Colon (tissue), 2 donors: ENCODE measurements at regions not wholly inside any gene's neighbourhood (a gene's known extent, or its start where the extent isn't known, plus 50 kb on each side); places are given as distances from the start of the nearest gene placed in this dataset.
A peak's percentile ranks its signal among the peaks of the same experiment; 100 is the strongest.

ENCODE experiments used
- FAIRE-seq: peaks from 2 replicates; lab custom pipeline; 2012; peaks lifted over from hg19 to GRCh38; lab: Jason Lieb, UNC
- donor health status: control.
- donor health status: control.

DNA sequence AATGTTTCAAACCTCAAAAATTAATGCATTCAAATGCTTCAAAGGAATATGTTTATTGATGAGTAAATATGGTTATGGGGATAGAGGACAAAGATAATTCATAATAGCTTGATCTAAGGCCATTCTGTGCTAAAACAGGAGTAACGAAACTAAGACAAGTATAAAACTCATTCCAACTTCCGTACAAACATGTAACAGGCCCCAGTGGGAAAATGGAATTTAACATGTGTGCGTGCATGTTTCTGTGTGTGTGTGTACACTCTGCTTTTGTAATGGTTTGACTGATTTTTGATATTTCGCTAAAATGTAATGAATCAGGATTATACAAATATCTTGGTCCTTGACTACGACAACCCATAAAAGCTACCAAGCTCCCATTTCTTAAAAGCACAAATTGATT, 91.0 kb downstream of the KLF12 start:
- no peak for FAIRE-seq

DNA sequence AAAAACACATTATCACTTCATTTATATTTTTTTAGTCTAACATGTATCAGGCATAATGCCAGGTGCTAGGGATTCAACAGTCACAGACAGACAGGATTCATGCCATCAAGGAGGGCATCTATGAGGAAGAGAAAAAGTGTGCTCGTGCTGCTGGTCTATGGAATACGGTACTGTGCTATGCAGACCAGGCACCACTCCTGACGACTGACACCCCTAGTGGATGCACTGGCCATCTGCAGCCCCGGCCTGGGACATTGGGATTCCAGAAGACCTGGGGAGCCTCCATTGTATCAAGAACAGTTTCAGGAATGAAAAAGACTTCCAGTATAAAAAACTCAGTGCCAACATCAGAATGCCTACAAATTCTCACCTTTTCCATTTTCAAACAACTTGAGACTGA, 94.0 kb downstream of the KLF12 start:
- FAIRE-seq = no peak

DNA sequence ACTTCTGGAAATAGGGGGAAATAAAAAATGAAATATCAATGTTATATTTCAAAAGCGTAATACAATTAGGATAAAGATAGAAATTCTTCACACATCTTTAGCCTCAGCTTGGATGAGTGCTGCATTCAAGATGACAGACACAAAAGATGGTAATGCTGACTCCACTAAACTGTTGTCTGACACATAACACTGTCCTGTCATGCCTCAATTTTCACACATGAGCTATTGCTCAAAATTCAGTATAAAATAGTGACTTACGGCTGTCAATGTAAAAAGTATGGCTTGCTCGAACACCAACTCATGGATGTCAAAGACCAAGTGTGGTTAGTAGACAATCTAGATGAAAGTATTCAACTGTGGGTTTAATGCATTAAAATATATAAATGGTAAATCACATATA, 94.5 kb downstream of the KLF12 start:
- FAIRE-seq = no peak

DNA sequence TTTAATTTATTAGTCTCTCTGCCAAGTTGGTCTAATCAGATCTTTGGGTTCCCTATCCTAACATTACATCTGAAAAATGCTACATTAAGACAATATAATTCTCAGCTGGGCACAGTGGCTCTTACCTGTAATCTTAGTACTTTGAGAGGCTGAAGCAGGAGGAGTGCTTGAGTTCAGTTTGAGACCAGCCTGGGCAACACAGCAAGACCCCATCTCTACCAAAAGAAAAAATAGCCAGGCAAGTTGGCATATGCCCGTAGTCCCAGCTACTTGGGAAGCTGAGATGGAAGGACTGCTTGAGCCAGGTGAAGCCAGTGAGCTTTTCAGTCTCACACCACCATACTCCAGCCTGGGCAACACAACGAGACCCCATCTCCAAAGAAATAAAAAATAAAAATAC, 95.0 kb downstream of the KLF12 start:
- FAIRE-seq = no peak

DNA sequence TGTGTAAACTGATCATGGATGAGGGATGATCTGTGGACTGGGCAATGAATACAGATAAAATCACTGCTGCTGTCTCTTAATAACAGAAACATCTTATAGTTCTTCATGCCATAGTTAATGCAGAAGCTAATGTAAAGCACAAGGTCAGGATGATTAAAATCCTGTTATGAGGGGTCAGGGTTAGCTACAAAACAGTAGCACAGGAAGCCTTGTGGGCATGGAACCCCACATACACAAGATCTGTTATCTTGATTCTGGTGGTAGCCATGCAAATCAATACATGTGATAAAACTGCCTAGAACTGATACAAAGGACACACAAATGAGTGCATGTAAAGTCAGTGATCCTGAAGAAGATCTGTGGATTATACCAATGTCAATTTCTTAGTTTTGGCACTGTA, 96.4 kb downstream of the KLF12 start:
- FAIRE-seq = no peak

DNA sequence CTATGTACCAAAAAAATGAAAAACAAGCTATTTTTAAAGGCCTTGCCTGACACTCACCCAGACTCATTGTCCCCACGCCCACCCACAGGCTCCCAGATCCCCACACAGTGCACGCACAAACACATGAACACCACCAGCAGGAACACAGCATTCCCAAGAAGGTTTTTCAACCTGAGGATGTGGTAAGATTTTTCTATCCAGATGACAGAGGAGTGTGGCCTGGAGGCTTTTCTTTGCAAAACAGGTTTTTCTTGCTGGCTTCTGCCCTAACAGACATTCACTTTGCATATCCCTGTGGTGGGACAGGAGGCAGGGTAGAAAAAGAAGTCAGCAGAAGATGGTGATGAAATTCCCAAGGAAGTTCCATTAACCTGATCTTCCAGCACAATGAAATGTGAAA, 97.8 kb downstream of the KLF12 start:
- FAIRE-seq = no peak

DNA sequence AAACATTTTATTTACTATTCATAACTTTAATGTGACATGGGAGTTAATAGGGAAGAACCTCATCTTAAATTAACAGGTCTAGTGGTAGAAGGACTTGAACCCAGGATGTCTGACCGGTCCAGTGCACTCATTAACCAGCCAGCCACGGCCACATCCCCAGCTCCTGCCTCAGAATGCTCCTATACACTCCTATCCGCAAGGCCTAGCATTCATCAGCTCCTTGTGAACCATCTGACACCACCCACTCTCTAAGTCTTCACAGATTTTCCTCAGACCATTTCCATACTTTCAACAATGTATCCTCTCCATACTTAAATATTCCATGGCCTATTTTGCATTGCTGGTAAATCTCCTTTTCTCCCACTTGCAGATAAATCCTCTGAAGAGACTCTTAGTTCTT, 98.3 kb downstream of the KLF12 start:
- no peak for FAIRE-seq

DNA sequence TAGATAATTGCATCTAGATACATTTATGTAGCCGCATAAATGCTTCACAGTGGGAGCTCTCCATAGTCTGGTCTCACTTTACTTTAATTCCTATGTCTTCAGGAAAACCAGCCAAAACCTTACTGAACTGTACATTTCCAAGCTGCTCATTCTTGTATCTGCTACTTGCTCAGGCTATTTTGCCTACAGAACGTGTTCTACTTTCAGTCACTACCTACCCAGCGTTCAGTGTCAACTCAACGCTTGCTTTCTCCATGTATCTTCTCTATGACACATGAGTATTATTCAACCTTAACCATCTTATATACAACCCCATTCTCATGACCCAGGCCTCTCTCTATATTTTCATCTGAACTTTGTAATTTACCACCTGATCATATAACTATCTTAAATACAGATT, 101.9 kb downstream of the KLF12 start:
- FAIRE-seq = no peak

DNA sequence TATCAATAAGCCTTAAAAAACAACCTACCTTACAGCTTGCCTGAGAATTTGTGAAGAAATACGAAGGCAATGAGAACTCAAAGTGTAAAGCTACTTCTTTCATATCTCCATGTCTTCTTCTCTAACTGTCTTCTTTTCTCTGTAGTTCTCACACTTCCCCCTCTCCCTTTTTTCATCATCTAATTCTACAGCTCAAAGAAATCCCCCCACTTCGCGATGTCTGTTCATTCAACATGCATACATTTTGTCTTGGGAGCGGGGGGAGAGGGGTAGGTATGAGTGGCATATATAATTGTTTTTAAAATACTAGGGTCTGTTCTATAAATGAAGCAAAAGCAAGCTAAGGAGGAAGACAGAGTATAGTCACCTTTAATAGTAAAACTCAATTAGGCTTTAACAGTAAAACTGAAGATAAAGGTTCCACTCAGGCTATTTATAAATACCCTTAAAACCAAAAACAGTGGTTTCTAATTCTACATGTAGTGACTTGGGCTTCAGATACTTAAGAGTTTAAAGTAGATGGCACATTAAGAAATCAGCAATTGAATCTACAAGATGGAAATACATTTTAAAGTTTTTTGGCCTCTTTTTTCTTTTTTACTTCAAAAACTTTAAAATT, 106.9 kb downstream of the KLF12 start:
- no peak for FAIRE-seq

DNA sequence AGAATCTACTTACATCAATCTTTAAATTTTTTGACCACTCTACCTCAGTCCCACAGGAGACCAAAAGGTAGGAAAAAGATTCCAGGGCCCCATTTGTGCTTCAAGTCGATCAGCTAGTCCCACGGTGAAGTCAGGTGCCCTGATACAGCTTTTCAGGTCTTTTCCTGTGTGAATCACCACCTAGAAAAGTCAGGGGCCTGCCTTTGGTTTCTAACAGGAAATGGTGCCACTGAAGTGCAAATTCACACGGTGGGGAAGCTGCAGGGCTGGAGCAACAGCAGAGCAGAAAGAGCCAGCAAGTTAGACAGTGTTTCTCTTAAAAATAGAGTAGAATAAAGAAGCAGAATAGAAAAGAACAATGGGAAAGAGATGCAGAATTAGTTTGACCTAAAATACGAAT, 107.5 kb downstream of the KLF12 start:
- FAIRE-seq = no peak

DNA sequence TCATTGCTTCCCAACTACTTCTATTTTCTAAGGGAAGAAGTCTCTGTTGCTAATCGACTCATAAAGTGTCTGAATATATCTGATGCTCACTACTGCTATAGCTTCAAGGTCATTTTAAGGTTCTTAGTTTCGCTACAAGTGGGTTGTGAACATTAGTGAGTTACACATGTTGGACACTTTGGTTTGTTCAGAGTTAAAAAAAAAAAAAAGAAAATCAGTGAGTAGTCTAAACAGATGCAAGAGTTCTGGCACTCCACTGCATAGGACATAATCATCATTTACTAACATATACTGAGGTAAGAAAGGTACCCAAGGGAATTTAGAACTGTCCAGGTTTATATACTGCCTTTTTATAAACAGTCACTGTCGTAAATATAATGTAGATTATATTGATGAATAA, 108.8 kb downstream of the KLF12 start:
- FAIRE-seq = no peak

DNA sequence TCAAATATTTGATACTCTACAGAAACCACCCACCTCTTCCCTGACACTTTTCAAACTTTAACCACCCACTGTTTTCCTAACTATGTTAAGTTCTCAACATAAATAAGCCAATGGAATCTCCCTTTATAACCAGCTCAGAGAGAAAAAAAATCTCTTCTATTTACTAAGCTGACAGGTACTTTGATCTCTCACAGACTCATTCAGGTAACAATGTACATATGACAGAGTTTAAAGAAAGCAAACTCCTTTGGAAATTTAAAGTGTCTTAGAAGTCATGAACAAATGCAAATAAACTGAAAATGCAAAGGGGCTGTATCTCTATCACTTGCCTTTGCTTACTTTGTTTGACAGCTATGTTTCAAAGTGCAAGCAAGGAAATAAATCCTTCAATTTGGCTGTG, 109.3 kb downstream of the KLF12 start:
- FAIRE-seq = peak; percentile 47

DNA sequence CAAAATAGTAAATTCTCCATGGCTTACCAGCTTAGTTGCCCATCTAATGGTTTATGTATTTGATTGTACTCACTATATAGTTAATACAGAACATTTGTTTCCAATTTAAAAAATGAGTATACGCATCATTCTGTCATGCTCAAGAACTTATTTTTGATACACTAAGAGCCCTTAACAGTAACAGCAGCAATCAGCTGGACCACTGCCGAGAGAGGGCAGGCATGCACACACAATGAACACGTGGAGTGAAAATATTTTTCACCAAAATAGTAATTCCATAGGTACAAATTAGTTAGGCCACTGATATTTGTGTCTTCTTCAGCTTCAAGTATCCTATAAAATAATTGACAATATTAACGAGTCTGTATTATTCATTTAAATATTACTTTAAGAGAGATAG, 109.9 kb downstream of the KLF12 start:
- no peak for FAIRE-seq

DNA sequence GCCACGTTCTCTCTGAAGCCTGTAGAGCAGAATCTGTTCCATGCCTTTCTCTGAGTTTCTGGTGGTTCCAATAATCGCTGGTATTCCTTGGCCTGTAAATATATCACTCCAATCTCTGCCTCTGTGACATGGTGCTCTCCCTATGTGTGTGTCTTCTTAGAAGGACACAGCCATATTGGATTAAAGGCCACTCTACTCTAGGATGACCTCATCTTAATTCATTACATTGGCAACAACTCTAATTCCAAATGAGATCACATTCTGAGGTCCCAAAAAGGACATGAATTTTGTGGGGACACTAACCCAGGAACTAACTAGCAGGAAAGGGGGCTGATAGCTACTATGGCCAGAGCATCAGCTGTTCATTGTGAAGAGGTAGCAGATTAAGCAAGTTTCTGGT, 110.7 kb downstream of the KLF12 start:
- FAIRE-seq = no peak

DNA sequence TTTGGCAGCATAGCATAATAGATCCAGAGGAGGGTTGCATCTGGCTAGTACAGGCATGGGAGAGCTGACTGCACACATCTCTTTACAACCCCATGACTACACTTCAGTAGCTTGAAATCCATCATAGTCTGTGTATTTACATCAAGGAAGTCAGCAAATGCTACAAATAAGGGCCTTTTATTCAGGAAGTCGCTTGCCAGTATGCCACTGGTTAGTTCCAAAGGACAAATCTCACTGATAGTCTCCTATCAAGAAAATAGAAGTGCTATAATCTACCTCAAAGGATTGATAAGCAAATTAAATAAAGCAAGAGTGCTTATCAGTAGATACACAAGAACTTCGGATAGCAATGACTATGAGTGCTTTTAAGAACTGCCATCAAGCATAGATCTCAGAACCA, 112.7 kb downstream of the KLF12 start:
- FAIRE-seq = no peak

DNA sequence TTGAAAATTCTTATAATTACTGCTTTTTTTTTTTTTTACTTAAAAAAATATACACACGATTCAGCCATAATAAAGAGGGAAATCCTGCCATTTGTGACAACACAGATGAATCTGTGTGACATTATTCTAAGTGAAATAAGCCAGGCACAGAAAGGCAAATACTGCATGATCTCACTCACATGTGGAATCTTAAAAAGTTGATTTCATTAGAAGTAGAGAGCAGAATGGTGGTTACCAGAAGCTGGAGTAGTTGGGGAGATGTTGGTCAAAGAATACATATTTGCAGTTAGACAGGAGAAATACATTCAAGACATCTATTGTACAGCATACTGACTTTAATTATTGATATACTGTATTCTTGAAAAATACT, 116.2 kb downstream of the KLF12 start:
- FAIRE-seq = no peak

DNA sequence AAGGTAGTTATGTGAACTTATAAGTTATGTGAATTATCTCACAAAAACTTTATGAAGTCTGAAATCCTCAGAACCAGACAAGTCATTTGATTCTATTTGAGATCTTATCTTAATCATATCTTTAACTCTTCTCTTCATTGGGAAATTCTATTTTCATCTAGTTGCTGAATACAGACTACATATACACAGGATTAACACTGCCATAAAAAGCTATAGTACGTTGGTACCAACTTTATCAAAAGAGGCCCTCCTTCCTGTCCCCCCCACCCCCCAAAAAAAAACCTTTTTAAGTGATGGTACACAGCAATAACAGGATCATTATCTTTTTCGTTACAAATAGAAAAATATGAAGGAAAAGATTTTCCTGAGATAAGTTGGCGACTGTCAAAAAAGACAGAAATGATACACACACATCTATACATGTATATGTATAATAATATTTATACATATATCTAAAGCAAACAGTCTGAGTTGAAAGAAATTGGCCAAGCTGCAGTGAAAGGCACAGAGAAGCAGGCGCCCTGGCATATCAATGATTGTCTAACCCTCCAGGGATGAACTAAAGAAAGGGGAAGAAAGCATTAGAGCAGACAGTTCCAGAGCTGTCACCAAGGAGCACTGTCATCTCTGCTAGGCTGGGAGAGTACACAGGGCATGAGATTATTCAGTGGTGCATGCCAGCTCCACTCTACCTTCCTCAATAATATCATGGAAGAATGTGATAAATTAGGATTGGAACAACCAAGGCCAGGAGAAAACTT, 116.7 kb downstream of the KLF12 start:
- no peak for FAIRE-seq

DNA sequence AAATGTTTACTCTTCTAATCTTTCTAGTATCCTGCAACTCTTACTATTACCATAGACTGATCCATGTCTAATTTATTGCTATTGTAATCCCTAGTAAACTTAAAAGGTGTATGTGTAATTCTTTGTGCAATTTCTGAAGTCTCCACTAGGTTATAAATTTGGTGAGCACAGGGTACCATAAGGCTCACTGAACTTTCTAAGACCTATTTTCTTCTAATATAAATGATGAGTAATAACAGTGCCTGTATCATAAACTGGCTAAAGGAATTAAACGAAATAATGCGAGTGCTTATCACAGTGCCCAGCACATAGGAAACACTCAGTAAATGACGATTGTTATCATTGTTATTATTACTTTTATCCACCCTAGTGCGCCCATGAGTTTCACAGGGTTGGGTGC, 119.1 kb downstream of the KLF12 start:
- no peak for FAIRE-seq

DNA sequence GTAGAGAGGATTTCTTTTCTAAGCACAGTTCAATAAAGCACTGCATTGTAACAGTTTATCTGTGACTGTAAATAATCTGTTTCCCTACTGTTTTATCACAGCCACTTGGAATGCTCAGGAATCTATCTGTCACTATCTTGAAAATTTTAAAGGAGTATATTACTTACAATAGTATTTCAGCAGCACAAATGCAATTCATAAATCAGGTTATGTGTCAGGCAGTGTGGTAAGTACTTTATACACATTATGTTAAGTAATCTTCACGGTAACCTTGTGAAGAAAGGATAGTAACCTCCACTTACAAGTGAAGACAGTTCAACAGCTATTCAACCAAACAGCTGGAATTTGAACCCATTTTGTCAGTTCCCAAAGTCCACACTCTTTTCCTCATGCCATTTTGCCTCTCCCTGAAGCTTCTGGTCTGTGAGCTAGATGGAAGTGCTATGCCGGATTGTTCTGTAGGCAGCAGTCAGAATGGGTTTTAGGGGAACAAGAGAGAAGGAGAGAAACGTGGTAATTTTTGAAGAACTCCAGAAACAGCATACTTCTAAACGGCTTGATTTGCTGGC, 125.0 kb downstream of the KLF12 start:
- FAIRE-seq = no peak

DNA sequence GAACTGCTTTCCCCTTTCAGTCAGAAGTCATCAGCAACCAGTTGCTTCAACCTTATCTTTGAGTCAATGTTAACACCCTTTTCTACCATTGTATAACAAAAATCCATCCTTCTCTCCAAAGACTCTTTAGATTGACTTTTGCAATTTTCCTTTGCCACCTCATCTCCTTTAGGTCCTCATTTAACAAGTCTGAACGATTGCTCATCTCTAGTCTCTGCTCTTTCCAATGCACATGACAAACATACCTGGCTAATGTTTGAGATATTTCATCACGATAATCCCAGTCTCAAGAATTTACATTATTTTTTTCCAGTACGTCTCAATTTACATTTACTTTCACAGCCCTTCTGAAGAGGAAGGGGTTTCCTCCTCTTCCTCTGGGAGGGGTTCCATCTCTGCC, 127.5 kb downstream of the KLF12 start:
- no peak for FAIRE-seq

DNA sequence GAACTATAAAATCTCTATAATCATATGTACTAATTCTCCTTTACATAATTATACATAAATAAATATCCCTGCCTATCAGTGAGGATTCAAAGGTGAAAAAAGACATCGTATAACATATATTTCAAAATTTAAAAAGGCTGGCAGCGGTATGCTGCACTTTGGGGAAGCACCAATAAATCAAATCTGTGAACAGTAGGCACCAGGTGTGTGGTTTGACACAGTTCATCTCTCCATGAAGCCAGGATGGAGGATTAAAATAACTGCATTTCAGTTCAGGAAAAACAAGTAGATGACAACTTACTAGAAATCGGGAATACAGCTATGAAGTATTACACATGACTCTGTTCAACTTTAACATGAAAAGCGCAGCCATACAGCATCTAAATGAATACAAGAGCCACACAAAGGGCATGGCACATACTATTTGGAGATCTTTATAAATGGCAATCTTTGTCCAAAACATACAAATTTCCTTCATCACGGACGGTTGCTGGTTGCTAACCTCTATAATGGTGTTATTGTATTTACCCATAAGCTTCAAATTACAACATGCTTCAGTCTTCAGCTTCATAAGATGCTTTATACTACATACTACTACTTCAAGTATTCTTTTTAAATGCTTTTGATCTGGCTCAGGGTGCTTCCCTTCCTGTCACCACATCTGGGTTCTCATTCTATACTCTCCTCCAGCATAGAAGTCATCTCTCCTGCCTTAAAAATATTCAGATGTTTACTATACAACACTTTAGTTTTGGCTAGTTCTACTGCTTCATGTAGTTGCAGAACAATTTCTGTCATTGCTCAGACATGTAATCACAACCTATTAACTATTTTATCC, 128.7 kb downstream of the KLF12 start:
- no peak for FAIRE-seq

DNA sequence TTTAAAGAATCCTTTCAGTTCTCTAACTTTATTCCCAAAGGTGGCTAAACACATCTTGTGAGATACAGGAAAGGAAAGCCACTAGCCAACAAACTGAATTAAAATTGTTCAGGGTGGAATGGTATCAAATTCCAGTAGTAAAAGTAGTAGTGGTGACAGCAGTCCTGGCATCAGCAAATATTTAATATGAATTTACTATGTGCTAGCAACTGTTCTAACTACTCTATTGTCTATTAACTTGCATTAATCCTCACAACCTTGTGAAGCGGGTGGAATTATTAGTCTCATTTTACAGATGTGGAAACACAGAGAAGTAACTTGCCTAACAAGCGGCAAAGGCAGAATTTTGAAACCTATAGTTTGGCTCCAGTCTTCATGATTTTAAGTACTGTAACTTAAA, 130.1 kb downstream of the KLF12 start:
- no peak for FAIRE-seq

DNA sequence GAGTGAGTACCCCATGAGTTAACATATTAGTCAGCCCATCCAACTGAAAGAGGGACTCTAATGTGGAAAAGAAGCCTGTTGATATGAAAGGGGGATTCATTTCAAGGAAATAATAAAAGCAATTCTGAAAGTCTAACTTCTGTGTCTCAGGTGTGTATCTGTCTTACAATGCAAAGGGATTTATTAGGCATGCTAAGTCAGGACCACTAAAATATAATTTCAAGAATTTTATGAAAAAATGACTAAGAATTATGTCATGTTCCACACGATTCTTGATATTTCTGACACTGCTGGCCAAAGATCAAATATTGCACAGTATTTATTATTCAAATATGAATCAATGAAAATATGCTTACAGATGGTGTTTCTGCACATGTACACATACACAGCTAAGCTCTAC, 130.8 kb downstream of the KLF12 start:
- FAIRE-seq = no peak
